ENCODE measurements at regions not wholly inside any gene's neighbourhood (a gene's known extent, or its start where the extent isn't known, plus 50 kb on each side); places are given as distances from the start of the nearest gene placed in this dataset.
"Not testable (repeated sequence)": the region's sequence is repeated elsewhere in the genome, so short reads cannot be mapped to it uniquely, and the experiment has no call there.

DNA sequence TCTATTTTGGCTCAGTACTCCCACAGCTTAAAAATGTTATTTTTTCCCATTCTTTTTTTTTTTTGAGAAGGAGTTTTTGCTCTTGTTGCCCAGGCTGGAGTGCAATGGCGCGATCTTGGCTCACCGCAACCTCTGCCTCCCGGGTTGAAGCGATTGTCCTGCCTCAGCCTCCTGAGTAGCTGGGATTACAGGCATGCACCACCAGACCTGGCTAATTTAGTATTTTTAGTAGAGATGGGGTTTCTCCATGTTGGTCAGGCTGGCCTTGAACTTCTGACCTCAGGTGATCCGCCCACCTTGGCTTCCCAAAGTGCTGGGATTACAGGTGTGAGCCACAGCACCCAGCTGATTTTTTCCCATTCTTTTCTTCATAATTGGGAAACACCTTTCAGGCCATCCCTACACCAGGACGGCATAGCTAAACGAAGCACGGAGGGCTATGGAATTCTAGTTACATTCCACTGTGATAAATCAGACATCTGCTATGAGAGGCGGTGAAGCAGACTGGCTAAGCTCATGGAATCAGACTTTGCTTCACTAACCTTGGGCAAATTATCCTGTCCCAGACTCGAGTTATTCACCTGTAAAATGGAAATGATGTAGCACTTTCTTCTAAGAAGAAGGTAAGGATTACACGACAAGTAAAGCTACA is 68.7 kb upstream of the ZFAND5 start:
- DNase-seq, result not testable (repeated sequence)

DNA sequence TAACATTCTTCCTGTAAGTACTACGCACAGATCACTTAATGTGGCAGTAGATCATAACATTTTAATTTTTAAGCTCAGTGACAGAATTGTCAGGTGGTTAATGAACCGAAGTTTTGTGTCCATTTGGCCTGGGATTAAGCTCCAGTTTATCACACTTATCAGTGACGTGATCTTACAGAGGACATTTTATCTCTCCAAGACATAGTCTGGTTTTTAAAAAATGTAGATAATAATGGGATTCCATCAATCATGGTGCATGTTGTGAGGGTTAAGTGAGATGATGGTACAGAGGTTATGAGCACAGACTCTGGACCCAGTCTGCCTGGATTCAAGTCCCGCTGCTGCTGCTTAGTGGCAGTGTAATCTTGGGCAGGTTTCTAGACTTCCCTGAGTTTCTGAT is 66.0 kb upstream of the ZFAND5 start:
- DNase-seq, result no peak

DNA sequence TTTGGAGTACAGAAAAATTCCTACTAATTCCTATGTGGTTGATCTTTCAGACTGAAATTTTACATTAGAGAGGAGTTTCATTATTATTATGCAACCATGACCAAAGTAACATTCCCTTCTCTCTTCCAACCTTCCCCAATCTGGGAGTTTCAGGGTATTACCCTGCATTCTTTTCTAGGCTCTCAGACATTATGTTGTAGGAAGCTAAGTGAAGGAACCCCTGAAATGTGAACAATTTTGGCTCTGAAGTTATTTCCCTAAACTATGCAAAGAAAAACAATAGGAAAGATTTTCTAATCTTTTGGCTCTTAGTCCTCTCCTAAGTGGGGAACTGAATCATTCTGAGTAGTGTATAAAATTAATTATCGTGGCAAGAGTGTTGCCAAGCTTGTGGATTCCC is 63.3 kb upstream of the ZFAND5 start:
- no peak for DNase-seq

DNA sequence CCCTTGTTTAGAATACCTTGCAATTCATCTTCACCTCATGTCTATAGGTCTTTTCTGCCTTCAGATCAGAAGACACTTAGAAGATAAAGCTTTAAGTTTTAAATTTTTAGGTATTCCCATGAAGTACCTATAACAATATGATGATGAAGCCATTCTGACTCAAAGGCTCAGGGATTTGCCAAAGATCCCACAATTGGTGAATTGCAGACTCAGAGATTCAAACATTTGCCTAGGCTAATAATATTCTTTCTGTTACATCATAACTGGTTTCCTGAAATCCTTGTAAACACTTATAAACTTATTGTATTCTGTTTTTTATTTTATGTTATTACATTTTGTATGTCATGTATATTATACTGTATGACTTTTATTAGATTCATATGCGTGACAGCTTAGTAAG is 62.8 kb upstream of the ZFAND5 start:
- DNase-seq, result no peak

GRCh38 chr9:72424131-72424530 is 59.1 kb upstream of the ZFAND5 start:
- no peak for DNase-seq

GRCh38 chr9:72422214-72422613 is 57.2 kb upstream of the ZFAND5 start:
- no peak for DNase-seq

DNA sequence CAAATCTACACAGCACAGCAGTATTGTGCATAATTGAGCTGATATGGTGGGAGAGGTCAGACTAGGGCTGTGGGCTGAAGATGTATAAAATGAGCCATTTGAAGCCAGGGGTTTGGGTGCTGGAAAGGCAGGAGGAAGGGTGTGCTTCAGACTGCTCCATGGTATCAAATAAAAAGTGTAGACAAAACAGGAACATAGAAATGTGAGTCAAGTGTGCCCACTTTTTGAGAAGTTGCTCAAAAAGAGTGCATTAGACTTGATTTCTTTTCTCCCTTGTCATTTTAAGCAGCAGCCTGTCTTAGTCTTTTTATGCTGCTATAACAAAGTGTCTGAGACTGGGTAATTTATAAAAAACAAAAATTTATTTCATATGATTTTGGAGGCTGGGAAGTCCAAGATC is 55.8 kb upstream of the ZFAND5 start:
- DNase-seq, result no peak

DNA sequence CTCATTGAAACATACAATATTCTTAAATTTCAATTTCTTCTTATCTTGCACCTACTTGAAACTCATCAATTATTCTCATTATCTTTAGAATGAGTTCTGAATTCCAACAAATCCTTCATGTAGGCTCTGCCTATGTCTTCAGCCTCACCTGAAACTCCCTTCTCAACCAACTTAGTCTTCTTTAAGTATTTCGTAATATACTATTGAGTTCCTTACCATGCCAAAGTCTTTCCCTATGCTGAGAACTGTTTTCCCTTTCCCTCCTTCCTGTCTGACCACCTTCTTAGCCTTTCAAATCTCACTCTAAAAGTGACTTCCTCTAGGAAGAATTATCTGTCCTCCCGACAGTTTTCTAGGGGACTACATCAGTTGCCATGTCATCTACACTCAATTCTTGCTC is 50.9 kb upstream of the ZFAND5 start:
- DNase-seq, result no peak

DNA sequence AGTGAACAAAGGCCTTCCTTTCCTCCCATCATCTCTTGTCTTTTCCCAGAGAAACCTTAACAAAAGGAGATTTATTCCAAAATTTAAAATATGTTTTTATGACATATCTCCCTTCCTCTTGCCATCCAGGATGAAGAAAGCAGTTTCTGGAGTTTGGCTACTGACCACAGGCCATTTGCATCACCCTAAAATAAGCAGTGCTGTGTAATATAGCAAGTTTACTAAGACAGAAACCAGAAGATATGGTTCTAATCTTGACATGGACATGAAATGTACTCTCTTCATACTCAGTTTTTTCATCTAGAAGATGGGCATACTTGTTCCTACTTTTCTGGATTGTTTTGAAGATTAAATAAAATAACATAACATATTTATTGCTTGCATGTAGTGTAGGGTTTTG is 50.2 kb upstream of the ZFAND5 start:
- DNase-seq, result no peak
